Ishikawa (cell line): ENCODE measurements at regions not wholly inside any gene's neighbourhood (a gene's known extent, or its start where the extent isn't known, plus 50 kb on each side); places are given as distances from the start of the nearest gene placed in this dataset.

Experiments used
- CEBPB ChIP-seq: IDR thresholded peaks from 2 replicates; pipeline ENCODE4 v1.6.1; 2012
- CREB1 ChIP-seq: IDR thresholded peaks from 2 replicates; pipeline ENCODE4 v1.6.1; 2012; ENCODE audit warnings: low read depth
- EGR1 ChIP-seq: IDR thresholded peaks from 2 replicates; pipeline ENCODE4 v1.6.1; 2012
- EP300 ChIP-seq: IDR thresholded peaks from 2 replicates; pipeline ENCODE4 v1.6.1; 2012; ENCODE audit warnings: borderline replicate concordance
- FOXM1 ChIP-seq: IDR thresholded peaks from 2 replicates; pipeline ENCODE4 v1.6.1; 2012; ENCODE audit warnings: low read depth, borderline replicate concordance
- MAX ChIP-seq: IDR thresholded peaks from 2 replicates; pipeline ENCODE4 v1.6.1; 2012
- NFIC ChIP-seq: IDR thresholded peaks from 2 replicates; pipeline ENCODE4 v1.6.1; 2012
- RAD21 ChIP-seq: IDR thresholded peaks from 2 replicates; pipeline ENCODE4 v1.6.1; 2012; ENCODE audit warnings: low read depth
- REST ChIP-seq: IDR thresholded peaks from 2 replicates; pipeline ENCODE4 v1.6.1; 2012; ENCODE audit warnings: low read depth, mild to moderate bottlenecking
- TAF1 ChIP-seq: IDR thresholded peaks from 2 replicates; pipeline ENCODE4 v1.6.1; 2012; ENCODE audit warnings: low read depth, mild to moderate bottlenecking
- TCF12 ChIP-seq: IDR thresholded peaks from 2 replicates; pipeline ENCODE4 v1.6.1; 2012; ENCODE audit warnings: low read depth
- TEAD4 ChIP-seq: IDR thresholded peaks from 2 replicates; pipeline ENCODE4 v1.6.1; 2012
- USF1 ChIP-seq: IDR thresholded peaks from 2 replicates; pipeline ENCODE4 v1.6.1; 2012
- YY1 ChIP-seq: IDR thresholded peaks from 2 replicates; pipeline ENCODE4 v1.6.1; 2012; ENCODE audit warnings: low read depth
- ZBTB7A ChIP-seq: IDR thresholded peaks from 2 replicates; pipeline ENCODE4 v1.6.1; 2012; ENCODE audit warnings: low read depth

GRCh38 chr7:110529175-110529574 is 561.8 kb upstream of the LRRN3 start:
- no peak for TF ChIP-seq CREB1
- no peak for TF ChIP-seq CEBPB
- no peak for TF ChIP-seq EGR1
- no peak for TF ChIP-seq MAX
- no peak for TF ChIP-seq YY1
- TF ChIP-seq USF1 = no peak
- no peak for TF ChIP-seq RAD21
- TF ChIP-seq TAF1 = no peak

GRCh38 chr7:110531186-110531585 is 559.7 kb upstream of the LRRN3 start:
- TF ChIP-seq TCF12 (no peak), TAF1 (no peak), USF1 (no peak), MAX (no peak), EP300 (no peak), ZBTB7A (no peak), REST (no peak), RAD21 (no peak), FOXM1 (no peak), YY1 (no peak), CREB1 (no peak), EGR1 (no peak), CEBPB (no peak), TEAD4 (no peak), NFIC (no peak)

- no peak for TF ChIP-seq CREB1
- no peak for TF ChIP-seq NFIC
- no peak for TF ChIP-seq TAF1
- no peak for TF ChIP-seq ZBTB7A
- TF ChIP-seq RAD21 = no peak
Observed at GRCh38 chr7:110534241-110534931, 556.5 kb upstream of the LRRN3 start.

GRCh38 chr7:110539216-110539615 is 551.7 kb upstream of the LRRN3 start:
- TF ChIP-seq ZBTB7A (no peak), CEBPB (no peak), TAF1 (no peak), REST (no peak), NFIC (no peak), CREB1 (no peak), EP300 (no peak), RAD21 (no peak), EGR1 (no peak), TCF12 (no peak), FOXM1 (no peak), TEAD4 (no peak)

GRCh38 chr7:110541962-110542361 is 549.0 kb upstream of the LRRN3 start:
- TF ChIP-seq TAF1 (no peak), TCF12 (no peak), REST (no peak), FOXM1 (no peak), CEBPB (no peak), EP300 (no peak), MAX (no peak)
